Calu3 (cell line): ENCODE measurements at regions not wholly inside any gene's neighbourhood (a gene's known extent, or its start where the extent isn't known, plus 50 kb on each side); places are given as distances from the start of the nearest gene placed in this dataset.

Experiments
- BruUV-seq: library from RNA; stranded (reverse); fragments of 400-500 nt; replicated peaks from 2 replicates; lab custom pipeline; 2021; lab: Mats Ljungman, UMichigan
- CTCF ChIA-PET: fragments of 300-600 bp; sonication (Branson Sonifier 250); formaldehyde crosslinking; loops from one replicate; lab custom pipeline; 2022; ENCODE audit warnings: antibody characterized with exemption; lab: Charles Lee
- DNase-seq: peaks from one replicate; pipeline ENCODE4 v3.0.0; 2022
- H3K27ac Mint-ChIP-seq: one replicate; pipeline ENCODE4 v1.8.0; 2022; ENCODE audit warnings: mixed read lengths; ENCODE audit not compliant: unreplicated experiment
- H3K27me3 Mint-ChIP-seq: one replicate; pipeline ENCODE4 v1.8.0; 2022; ENCODE audit warnings: mixed read lengths; ENCODE audit not compliant: unreplicated experiment
- H3K36me3 Mint-ChIP-seq: one replicate; pipeline ENCODE4 v1.8.0; 2022; ENCODE audit warnings: mild to moderate bottlenecking, moderate library complexity, mixed read lengths; ENCODE audit not compliant: insufficient read depth, unreplicated experiment
- H3K4me1 Mint-ChIP-seq: one replicate; pipeline ENCODE4 v1.8.0; 2022; ENCODE audit warnings: mild to moderate bottlenecking, low read depth, mixed read lengths; ENCODE audit not compliant: unreplicated experiment
- H3K4me3 Mint-ChIP-seq: one replicate; pipeline ENCODE4 v1.8.0; 2022; ENCODE audit warnings: mild to moderate bottlenecking, low read depth, moderate library complexity, mixed read lengths; ENCODE audit not compliant: unreplicated experiment
- H3K9me3 Mint-ChIP-seq: one replicate; pipeline ENCODE4 v1.8.0; 2022; ENCODE audit warnings: low read depth, mixed read lengths; ENCODE audit not compliant: unreplicated experiment
- CTCF ChIP-seq: fragments of 200-600 bp; IDR thresholded peaks from one replicate; pipeline ENCODE4 v1.8.0; 2022; ENCODE audit warnings: antibody characterized with exemption; ENCODE audit not compliant: unreplicated experiment
- intact Hi-C: fragments of 100-400 bp; cut with micrococcal nuclease; formaldehyde crosslinking; loops from one replicate; pipeline ENCODE4 v1.10.0; 2022; ENCODE audit not compliant: unreplicated experiment

- peaks cover 8% of the 10 kb centered on the region for H3K9me3 Mint-ChIP-seq
- no peaks in the 10 kb centered on the region for H3K4me1 Mint-ChIP-seq
- CTCF ChIA-PET = interaction anchor here (0.6 kb wide), 1 partner anchor 286 kb away, joined by 5 read pairs; no protein-coding TSS in a partner anchor
- no peak for DNase-seq
- no peak overlapping the region for H3K27ac Mint-ChIP-seq
- no peak overlapping the region for H3K4me3 Mint-ChIP-seq
- BruUV-seq = no TSS peak
- intact Hi-C loops = no loop called here
- H3K36me3 Mint-ChIP-seq = no peaks in the 10 kb centered on the region
- peaks cover 47% of the 10 kb centered on the region for H3K27me3 Mint-ChIP-seq
- no peak for TF ChIP-seq CTCF
Observed at GRCh38 chr16:79417601-79418008, 182.9 kb downstream of the MAF start.

GRCh38 chr16:79415983-79416640 is 184.4 kb downstream of the MAF start:
- CTCF ChIA-PET = interaction anchor here (0.6 kb wide), 2 partner anchors 490 to 1312 kb away, joined by 4 read pairs; no protein-coding TSS in a partner anchor
- Mint-ChIP-seq H3K36me3 (no peaks in the 10 kb centered on the region), H3K4me3 (no peak overlapping the region), H3K27me3 (peaks cover 32% of the 10 kb centered on the region), H3K27ac (no peak overlapping the region), H3K9me3 (peaks cover 8% of the 10 kb centered on the region), H3K4me1 (no peaks in the 10 kb centered on the region)
- TF ChIP-seq CTCF = no peak
- intact Hi-C loops = no loop called here
- no TSS peak for BruUV-seq
- DNase-seq = no peak

GRCh38 chr16:79412783-79413225 is 187.7 kb downstream of the MAF start:
- BruUV-seq = no TSS peak
- no peaks in the 10 kb centered on the region for H3K36me3 Mint-ChIP-seq
- intact Hi-C loops = no loop called here
- peaks cover 16% of the 10 kb centered on the region for H3K9me3 Mint-ChIP-seq
- no peak overlapping the region for H3K4me3 Mint-ChIP-seq
- peaks cover 27% of the 10 kb centered on the region for H3K27me3 Mint-ChIP-seq
- H3K4me1 Mint-ChIP-seq = no peaks in the 10 kb centered on the region
- DNase-seq = no peak
- no peak for TF ChIP-seq CTCF
- CTCF ChIA-PET = interaction anchor here (0.6 kb wide), 1 partner anchor 101 kb away, joined by 3 read pairs; no protein-coding TSS in a partner anchor
- no peak overlapping the region for H3K27ac Mint-ChIP-seq

GRCh38 chr16:79411805-79412204 is 188.7 kb downstream of the MAF start:
- CTCF ChIA-PET = no interaction called here

More at GRCh38 chr16:79411805-79412204, 188.7 kb downstream of the MAF start:
- H3K9me3 Mint-ChIP-seq = peaks cover 20% of the 10 kb centered on the region
- H3K27ac Mint-ChIP-seq = no peak overlapping the region
- intact Hi-C loops = no loop called here
- H3K4me3 Mint-ChIP-seq = no peak overlapping the region
- no peak for TF ChIP-seq CTCF
- no peak for DNase-seq
- H3K27me3 Mint-ChIP-seq = peaks cover 25% of the 10 kb centered on the region
- H3K4me1 Mint-ChIP-seq = no peaks in the 10 kb centered on the region
- BruUV-seq = no TSS peak
- no peaks in the 10 kb centered on the region for H3K36me3 Mint-ChIP-seq
